ENCODE measurements at regions not wholly inside any gene's neighbourhood (a gene's known extent, or its start where the extent isn't known, plus 50 kb on each side); places are given as distances from the start of the nearest gene placed in this dataset.

- no peak overlapping the region for H3K9ac ChIP-seq
- no peaks in the 10 kb centered on the region for H4K20me1 ChIP-seq (ENCODE audit: insufficient read depth)
- H3K79me2 ChIP-seq (ENCODE audit: insufficient read depth, low read depth), result no peaks in the 10 kb centered on the region
- no peak overlapping the region for H3K4me3 ChIP-seq (IDR thresholded peaks at IDR 0.05; ENCODE audit: insufficient read depth, low read depth, low read length)
- no peaks in the 10 kb centered on the region for H3K27me3 ChIP-seq (ENCODE audit: insufficient read depth, low read depth)
- no peak overlapping the region for H3K4me2 ChIP-seq
- H3K27ac ChIP-seq, result no peak overlapping the region
- H3K36me3 ChIP-seq (ENCODE audit: insufficient read depth), result no peaks in the 10 kb centered on the region
- no peaks in the 10 kb centered on the region for H3K4me1 ChIP-seq (ENCODE audit: low read depth, poor library complexity, severe bottlenecking)
- no peak for TF ChIP-seq CTCF (conservative IDR thresholded peaks at IDR 0.05; ENCODE audit: low read depth, low read length)
- H2AFZ ChIP-seq (ENCODE audit: low read depth), result no peak overlapping the region
Observed at GRCh38 chr15:37377428-37377827, 277.1 kb upstream of the MEIS2 start.

GRCh38 chr15:37394402-37395099 lies 294.2 kb upstream of the MEIS2 start:
- Histone ChIP-seq H3K79me2 (ENCODE audit: insufficient read depth, low read depth) (no peaks in the 10 kb centered on the region), H3K4me3 (IDR thresholded peaks at IDR 0.05; ENCODE audit: insufficient read depth, low read depth, low read length) (no peak overlapping the region), H3K36me3 (ENCODE audit: insufficient read depth) (no peaks in the 10 kb centered on the region), H3K27me3 (ENCODE audit: insufficient read depth, low read depth) (no peaks in the 10 kb centered on the region), H4K20me1 (ENCODE audit: insufficient read depth) (no peaks in the 10 kb centered on the region), H3K27ac (no peak overlapping the region), H3K4me1 (ENCODE audit: low read depth, poor library complexity, severe bottlenecking) (no peaks in the 10 kb centered on the region), H3K4me2 (no peak overlapping the region), H2AFZ (ENCODE audit: low read depth) (no peak overlapping the region), H3K9ac (no peak overlapping the region)
- TF ChIP-seq CTCF (conservative IDR thresholded peaks at IDR 0.05; ENCODE audit: low read depth, low read length), result no peak

- Histone ChIP-seq H3K4me1 (ENCODE audit: low read depth, poor library complexity, severe bottlenecking) (no peaks in the 10 kb centered on the region), H3K4me3 (IDR thresholded peaks at IDR 0.05; ENCODE audit: insufficient read depth, low read depth, low read length) (no peak overlapping the region), H3K36me3 (ENCODE audit: insufficient read depth) (no peaks in the 10 kb centered on the region), H3K9ac (no peak overlapping the region), H2AFZ (ENCODE audit: low read depth) (no peak overlapping the region), H3K27ac (no peak overlapping the region), H3K4me2 (no peak overlapping the region), H3K27me3 (ENCODE audit: insufficient read depth, low read depth) (no peaks in the 10 kb centered on the region), H3K79me2 (ENCODE audit: insufficient read depth, low read depth) (no peaks in the 10 kb centered on the region), H4K20me1 (ENCODE audit: insufficient read depth) (no peaks in the 10 kb centered on the region)
- no peak for TF ChIP-seq CTCF (conservative IDR thresholded peaks at IDR 0.05; ENCODE audit: low read depth, low read length)
Observed at GRCh38 chr15:37395100-37395468, 294.7 kb upstream of the MEIS2 start.

GRCh38 chr15:37397266-37398022 lies 297.1 kb upstream of the MEIS2 start:
- no peak for TF ChIP-seq CTCF (conservative IDR thresholded peaks at IDR 0.05; ENCODE audit: low read depth, low read length)
- Histone ChIP-seq H3K27ac (no peak overlapping the region), H3K9ac (no peak overlapping the region), H4K20me1 (ENCODE audit: insufficient read depth) (no peaks in the 10 kb centered on the region), H3K4me1 (ENCODE audit: low read depth, poor library complexity, severe bottlenecking) (no peaks in the 10 kb centered on the region), H3K79me2 (ENCODE audit: insufficient read depth, low read depth) (no peaks in the 10 kb centered on the region), H3K4me2 (no peak overlapping the region), H3K4me3 (IDR thresholded peaks at IDR 0.05; ENCODE audit: insufficient read depth, low read depth, low read length) (no peak overlapping the region), H3K27me3 (ENCODE audit: insufficient read depth, low read depth) (no peaks in the 10 kb centered on the region), H3K36me3 (ENCODE audit: insufficient read depth) (no peaks in the 10 kb centered on the region), H2AFZ (ENCODE audit: low read depth) (no peak overlapping the region)

All from KMS-11 (cell line).